GM21360 (cell line): ENCODE measurements at regions not wholly inside any gene's neighbourhood (a gene's known extent, or its start where the extent isn't known, plus 50 kb on each side); places are given as distances from the start of the nearest gene placed in this dataset.

Experiments used
- ATAC-seq: cut with Tn5 transposase; IDR thresholded peaks from one replicate; pipeline ENCODE4 v1.9.1; 2021; ENCODE audit warnings: mild to moderate bottlenecking, moderate library complexity; ENCODE audit not compliant: unreplicated experiment

DNA sequence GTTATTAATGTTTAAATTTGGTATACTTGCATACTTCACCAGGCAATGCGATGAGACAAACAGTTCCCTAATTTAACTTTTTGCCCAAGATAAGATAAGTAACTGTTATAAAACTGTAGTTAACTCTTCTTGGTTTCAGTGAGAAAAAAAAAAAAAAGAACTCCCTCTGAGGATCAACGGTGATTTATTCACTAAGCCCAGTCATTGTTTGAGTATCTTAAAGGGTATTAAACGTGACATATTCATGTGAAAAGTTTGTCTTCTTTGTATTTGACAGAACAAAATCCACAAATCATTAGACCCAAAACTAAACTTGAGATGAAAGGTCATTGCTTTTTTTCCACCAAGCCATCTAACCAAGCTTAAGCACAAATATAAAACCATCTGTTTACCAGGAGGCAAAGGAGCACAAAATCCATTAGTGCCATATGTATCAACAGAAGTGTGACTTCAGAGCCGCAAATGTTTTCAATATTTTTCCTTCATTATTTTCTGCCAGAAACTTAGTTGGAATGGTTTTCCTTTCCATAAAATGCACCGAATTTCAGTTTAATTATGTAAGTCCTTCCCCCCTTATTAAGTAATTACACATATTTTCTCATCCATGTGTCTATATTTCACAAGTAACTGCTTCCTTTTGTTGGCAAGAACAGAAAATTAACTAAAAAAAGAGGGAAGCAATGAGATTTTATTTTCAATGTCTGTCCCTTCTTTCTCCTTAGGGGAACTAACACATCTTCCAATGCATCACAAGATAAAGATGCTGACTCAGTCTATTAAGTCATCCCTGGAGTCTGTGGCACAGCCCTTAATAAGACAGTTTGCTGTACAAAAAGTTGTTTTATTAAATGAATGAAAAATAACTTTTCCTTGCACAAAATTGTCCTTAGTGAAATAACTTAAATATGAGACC is 92.2 kb upstream of the RAP2B start:
- no peak for ATAC-seq

DNA sequence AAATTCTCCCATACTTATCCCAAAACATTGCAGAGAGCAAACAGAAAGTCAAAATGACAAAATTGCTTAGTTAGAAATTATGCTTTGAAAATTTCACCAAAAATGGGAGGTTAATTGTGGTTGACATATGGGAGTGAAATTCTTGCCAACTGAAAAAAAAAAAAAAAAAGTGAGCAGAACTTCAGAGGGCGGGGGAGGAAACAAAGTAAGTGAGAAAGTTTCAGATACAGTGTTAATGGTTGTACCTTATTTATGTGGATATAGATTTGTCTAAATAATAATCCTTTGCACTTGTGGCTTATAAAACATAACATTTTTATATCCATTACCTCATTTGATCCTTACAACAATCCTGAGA is 91.5 kb upstream of the RAP2B start:
- no peak for ATAC-seq

DNA sequence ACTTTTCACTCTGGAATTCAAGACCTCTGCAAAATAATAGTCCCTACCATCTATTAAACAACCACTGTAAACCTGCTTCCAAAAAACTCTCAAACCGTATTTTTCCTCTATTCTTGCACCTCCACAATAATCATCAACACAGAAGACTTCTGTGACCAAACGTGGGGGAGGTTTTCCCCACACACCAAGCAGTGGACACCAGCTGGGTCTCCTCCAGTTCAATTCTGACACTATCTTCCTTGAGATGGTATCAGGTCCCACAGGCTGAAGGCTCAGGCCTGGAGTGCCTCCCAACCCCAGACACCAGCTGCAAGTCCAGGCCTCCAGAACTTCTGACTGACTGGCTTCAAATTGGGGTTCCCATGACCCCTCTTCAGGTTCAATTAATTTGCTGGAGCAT is 89.6 kb upstream of the RAP2B start:
- no peak for ATAC-seq

DNA sequence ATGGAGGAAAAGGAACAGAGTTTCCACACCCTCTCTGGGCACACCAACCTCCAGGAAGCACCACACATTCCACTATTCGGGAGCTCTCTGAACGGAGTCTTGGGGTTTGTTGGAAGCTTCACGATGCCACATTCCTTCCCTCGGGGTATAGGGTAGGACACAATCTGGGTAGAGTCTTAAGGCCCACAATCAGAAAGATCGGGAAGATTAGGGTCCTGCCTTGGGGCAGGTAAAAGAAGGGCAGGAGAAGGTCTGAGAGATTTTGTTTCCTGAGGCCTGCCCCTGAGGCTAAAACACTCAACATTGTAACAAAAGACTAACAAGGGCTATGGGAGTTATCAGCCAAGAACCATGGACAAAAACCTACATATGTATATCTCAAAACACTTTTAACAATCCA is 89.2 kb upstream of the RAP2B start:
- ATAC-seq = no peak

DNA sequence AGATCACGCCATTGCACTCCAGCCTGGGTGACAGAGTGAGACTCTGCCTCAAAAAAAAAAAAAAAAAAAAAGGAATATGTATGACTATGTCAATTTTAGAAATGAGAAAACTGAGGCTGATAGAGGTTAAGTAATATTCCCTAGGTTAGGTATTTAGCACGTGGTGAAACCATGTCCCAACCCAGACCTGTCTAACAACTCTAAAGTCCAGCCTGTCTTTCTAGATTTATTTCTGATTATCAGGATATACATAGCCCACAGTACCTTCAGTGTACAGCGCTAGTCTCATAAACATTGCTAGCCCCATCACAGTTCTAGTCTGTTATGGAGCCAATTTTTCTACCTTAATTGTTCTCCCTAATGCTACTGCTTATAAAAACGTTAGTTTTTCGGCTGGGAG is 88.4 kb upstream of the RAP2B start:
- ATAC-seq = no peak

DNA sequence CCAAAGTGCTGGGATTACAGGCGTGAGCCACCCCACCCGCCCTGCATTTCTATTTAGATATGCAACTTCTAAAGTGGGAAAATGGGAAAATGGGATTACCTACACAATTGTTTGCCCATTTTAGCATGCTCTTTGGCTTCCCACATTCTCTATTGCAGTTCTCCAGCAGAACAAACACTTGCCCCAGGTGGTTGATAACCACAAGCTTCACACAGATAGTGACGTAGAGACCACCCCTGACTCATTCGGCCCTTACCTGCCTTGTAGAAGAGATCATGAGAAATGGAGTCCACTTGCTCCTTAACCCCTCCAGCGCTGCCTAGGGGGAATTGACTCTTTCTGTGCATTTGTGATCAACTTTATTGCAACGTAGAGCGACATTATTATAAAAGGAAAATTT is 83.2 kb upstream of the RAP2B start:
- ATAC-seq = no peak

DNA sequence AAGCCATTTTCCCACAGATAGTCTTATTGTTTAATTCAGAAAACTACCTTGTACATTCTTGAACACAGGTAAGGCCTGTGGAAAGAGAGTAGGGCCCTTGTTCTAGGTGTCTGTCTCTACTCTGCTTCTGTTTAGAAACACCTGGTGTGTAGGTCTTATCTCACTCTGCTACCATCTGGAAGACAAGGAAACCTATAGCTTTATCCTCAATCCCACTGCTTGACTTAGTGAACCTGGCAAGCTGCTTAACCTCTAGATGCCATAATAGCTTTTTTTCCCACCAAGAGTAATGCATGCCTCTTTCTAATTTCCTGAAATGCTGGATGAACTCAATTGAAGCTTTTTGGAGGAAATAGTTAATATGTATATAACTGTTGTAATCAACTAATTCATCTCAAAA is 82.6 kb upstream of the RAP2B start:
- ATAC-seq = no peak

DNA sequence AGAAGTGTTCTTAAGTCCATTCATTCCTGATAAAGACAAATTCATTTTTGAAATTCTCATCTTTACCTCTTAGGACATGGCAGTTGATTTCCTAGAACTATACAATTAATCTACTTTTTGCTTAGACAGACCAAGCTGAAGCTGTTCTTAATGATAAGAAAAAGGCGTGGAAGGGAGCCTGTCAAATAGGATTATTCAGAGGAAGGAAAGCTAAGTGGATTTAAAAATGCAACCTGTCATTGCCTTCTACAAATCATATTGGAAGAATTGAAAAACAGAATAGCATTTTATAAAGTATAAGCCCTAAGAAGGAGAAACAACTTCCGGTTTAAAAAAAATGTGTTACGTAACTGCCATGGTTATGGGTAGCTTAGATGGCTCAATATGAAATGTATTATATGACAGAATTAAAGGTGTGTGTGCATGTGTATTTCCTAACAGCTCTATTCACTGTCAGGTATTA is 81.2 kb upstream of the RAP2B start:
- ATAC-seq = no peak

DNA sequence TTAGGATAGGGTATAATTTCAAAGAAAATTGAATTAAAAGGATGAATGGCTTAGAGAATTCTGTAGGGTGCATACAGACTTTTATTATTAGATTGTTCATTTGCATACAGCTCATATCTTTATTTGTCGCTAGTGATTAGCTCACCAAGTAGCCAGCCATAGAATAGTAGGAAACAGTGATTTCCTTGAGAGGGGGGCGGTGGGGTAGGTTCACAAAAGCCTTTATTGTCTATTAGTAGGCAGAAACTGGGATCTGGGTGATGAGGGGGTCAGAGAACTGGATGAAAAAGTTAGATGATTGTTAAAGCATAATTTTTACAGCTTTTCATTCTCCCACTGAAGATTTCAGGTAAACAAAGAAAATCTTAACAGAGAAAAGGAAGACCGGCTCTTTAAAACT is 77.6 kb upstream of the RAP2B start:
- ATAC-seq = no peak

DNA sequence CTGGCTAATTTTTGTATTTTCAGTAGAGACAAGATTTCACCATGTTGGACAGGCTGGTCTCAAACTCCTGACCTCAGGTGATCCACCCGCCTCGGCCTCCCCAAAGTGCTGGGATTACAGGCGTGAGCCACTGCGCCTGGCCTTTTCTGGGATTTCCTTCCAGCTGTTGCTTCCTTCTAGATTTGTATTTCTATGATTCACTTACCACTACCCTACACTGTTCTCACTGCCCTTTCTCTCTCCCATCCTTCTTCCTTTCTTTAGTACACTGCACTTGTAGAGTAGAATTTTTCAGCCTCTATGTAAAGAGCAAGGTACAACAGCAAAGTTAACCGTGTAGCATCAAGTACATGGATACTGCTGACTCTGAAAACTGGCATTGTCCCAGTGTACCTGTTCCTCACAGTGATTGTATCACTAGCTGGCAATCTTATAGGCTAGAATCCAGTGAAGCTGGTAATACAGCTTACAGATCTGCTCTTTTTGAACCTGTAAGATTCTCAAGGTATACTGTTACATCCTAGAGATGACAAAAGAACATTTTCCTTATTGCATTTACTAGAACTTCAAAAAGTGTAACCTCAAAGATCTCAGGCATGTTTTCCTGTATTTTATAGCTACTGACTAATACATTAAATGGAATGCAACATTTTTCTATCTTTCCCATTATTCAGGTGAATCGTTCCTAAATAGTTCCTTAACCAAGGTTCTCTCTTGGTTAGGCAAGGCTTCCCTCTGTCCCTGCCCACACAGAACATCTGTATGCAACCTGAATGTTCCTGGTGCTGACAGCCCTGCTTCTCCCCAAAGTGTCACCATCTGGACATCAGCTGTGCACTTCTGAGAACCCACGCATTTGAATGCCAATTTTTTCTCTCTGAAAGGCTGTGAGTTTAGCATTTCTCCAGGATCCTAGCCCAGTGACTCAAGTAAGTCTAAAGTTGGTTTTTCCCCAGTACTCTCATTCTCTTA is 74.1 kb upstream of the RAP2B start:
- ATAC-seq = no peak

DNA sequence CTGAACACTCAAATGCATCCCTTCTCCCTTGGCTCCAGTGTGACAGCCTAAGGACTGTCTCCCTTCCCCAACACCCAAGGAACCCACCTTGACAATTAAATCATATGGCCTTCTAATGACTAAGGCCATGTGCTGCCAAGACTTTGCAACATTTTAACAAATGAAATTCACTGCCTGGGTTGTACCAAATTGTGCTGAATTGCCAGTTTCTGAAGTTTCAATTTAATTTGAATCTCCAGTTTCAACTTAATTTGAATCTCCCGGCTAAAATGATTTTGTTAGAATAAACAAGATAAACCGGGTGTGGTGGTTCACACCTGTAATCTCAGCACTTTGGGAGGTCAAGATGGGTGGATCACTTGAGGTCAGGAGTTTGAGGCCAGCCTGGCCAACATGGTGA is 72.4 kb upstream of the RAP2B start:
- ATAC-seq = no peak

DNA sequence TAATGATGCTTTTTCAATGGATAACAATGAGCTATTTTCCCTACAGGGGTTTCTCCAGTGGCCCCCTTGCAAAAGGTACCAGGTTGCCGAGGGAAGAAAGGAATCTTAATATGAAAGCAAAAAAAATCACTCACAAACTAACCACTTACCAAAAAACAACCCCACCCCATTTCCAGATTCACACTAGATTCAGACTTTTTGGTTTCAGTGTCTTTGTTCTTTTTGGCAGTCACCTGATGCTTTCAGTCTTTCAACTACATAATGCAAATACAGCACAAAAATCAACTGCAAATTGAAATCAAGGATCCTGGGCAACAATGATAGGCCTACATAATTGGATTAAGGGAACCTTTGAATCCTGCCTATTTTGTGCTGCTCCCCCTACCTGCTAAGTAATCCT is 71.1 kb upstream of the RAP2B start:
- no peak for ATAC-seq

DNA sequence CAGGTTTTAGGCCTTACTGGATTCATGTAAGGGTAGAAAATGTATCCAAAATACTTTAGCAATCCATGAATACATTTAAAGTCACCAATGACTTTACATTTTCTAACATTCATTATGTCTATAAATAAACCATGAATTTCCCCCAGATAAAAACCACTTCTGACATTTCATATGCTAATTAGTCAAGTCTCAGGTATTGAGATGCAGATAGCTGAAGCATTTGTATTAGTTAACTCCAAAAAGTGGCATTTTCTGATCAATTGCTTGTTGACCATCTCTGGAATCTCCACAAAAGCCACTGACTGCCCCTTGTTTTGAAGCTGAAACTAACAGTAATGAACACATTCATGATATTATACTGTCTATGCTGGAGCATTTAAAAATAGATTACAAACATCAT is 68.4 kb upstream of the RAP2B start:
- ATAC-seq = no peak

DNA sequence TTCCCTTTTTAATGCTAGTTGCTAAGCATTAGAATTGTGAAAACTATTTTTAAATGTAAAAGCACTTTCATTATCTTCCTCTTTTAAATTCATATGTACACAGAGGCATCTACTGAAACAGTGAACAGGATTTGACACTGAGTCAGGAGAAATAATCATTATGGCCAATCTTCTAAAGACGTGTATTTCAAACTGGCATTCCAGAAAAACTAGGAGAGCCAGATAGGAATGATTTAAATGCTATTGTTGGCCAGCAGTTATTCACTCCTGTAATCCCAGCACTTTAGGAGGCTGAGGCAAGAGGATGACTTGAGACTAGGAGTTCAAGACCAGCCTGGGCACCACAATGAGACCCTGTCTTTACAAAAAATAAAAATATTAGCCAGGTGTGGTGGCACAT is 67.6 kb upstream of the RAP2B start:
- no peak for ATAC-seq

DNA sequence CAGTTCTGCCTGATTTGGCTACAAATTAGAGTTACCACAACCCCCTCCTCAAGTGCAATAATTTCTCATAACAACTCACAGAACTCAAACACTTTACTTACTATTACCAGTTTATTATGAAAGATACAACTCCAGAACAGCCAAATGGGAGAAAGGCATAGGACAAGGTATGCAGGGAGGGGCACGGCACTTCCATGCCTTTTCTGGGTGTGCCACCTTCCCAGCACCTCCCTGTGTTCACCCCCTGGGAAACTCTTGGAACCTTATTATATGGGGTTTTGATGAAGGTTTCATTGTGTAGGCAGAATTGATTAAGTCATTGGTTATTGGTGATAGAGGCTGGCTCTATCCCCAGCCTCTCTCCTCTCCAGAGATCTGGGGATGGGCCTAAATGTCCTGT is 66.6 kb upstream of the RAP2B start:
- ATAC-seq = no peak

DNA sequence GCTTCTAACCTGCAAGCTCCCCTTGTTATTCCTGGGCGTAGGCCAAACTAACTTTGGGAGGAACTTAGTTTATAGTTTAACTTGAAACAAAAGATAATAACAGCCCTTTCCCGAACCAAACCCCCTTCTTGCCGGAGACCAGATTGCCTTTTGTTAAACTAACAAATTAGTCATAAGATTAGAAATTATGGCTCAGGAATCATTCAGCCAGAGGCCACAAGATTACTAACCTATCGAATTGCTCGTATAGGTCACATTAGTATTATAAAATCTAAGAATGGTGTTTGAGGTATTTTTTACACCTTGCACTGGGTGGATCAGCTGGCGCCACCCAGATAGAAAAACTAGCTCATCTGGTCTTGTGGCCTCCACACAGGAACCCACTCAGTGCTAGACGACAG is 65.3 kb upstream of the RAP2B start:
- no peak for ATAC-seq

DNA sequence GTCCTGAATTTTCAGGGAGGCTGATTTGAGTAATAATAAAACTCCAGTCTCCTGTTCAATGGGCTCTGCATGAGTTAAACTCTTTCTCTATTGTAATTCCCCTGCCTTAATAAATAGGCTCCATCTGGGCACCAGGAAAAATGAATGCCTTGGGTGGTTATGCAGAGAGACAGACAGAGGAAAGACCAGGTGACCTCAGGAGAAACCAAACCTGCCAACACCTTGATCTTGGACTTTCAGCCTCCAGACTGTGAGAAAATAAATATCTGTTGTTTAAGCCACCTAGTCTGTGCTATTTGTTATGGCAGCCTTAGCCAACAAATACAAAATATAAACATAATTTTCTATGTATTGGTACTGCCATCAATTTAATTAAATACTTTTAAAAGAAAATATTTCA is 64.8 kb upstream of the RAP2B start:
- no peak for ATAC-seq

DNA sequence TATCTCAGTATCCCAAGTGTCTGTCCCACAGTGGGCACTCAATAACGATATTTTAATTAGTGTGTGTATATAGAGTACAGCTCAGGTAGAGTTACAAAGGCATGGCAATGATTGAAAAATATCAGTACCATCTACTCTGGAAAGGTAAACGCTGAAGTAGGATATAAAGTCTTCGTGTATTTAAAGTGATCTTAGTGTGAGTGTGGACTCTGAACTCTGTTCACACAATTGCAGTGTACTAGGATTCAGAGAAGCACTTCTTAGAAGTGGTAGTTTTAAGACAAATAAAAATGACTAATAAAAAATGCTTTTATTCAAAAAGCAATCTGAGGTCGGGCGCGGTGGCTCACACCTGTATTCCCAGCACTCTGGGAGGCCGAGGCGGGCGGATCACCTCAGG is 62.9 kb upstream of the RAP2B start:
- no peak for ATAC-seq

DNA sequence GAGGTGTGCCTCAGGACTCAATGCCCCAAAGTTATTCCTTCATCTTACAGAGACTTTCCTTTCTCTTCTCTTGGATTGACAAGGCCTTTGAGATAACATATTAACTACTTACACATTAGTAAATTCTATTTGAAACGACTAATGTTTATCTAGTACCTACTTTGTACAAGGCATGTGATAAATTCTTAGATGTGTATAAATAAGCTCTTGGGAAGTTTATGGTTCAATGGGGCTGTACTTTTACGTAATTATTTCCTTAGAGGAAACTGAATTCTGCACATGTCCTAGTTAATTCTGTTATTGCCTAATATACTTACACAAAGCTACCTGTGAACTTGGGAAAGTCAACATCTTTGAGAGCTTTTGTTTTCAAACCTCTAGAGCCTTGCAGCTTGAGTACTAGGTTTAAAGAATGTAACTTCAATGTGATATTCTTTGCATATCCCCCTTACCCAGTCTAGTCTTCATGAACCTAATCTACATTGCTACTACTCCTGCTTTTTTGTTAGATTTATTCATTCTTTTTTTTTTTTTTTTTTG is 58.5 kb upstream of the RAP2B start:
- no peak for ATAC-seq

DNA sequence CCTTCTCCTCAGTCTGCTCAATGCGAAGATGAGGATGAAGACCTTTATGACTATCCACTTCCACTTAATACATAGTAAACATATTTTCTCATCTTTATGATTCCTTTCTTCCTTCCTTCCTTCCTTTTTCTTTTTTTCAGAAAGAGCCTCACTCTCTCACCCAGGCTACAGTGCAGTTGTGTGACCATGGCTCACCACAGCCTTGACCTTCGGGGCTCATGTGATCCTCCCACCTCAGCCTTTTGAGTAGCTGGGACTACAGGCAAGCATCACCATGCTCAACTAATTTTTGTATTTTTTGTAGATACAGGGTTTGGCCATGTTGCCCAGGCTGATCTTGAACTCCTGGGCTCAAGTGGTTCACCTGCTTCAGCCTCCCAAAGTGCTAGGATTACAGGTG is 52.0 kb upstream of the RAP2B start:
- ATAC-seq = no peak

DNA sequence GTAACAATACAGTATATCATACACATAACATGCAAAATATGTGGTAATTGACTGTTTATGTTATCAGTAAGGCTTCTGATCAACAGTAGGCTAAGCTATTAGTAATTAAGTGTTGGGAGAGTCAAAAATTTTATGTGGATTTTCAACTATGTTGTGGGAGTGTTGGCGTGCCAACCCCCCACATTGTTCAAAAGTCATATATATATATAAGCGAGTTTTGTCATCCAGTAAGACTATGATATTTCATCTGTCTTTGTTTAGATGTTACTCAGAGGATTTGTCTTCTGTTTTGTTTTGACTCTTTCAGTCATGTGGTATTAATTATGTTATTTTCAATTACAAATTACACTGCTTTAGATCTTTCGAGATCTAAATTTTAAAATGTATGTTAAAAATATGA is 51.0 kb upstream of the RAP2B start:
- no peak for ATAC-seq
